ENCODE measurements at regions not wholly inside any gene's neighbourhood (a gene's known extent, or its start where the extent isn't known, plus 50 kb on each side); places are given as distances from the start of the nearest gene placed in this dataset.

DNA sequence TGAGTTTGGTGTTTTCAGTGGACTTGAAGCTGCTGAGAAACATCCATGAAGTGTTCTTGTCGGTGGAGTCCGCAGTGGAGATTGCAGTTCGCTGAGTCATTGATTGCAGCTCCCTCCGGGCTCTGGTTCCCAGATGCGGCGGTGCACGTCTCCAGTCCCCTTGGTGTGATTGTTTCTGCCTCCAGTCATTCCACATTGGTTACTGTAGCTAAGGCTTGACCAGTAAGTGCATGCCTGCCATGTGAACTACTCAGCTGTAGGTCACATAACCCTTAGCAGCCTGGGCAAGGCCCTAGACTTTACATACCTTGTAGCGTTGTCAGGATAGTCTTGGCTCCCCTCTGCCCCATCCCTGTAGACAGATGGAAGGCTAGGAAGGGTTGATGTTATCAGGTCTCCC, 53.8 kb upstream of the CLCN4 start:
- Histone ChIP-seq H3K4me3 (ENCODE audit: low read depth in 1 of 2, low read length in 2 of 2) (no peak overlapping the region), H3K9me3 (ENCODE audit: control insufficient read depth in 1 of 2, low read length in 2 of 2) (no peaks in the 10 kb centered on the region), H3K36me3 (ENCODE audit: control insufficient read depth in 1 of 2, insufficient read depth in 2 of 2, low read length in 2 of 2) (peaks cover 0 to 4% of the 10 kb centered on the region in 2 donors), H3K4me1 (ENCODE audit: control insufficient read depth in 1 of 2, insufficient read depth in 2 of 2, low read length in 2 of 2) (peaks cover 3 to 46% of the 10 kb centered on the region in 2 donors), H3K27ac (ENCODE audit: low read length) (no peak overlapping the region), H3K27me3 (ENCODE audit: low read depth, low read length) (no peaks in the 10 kb centered on the region)

DNA sequence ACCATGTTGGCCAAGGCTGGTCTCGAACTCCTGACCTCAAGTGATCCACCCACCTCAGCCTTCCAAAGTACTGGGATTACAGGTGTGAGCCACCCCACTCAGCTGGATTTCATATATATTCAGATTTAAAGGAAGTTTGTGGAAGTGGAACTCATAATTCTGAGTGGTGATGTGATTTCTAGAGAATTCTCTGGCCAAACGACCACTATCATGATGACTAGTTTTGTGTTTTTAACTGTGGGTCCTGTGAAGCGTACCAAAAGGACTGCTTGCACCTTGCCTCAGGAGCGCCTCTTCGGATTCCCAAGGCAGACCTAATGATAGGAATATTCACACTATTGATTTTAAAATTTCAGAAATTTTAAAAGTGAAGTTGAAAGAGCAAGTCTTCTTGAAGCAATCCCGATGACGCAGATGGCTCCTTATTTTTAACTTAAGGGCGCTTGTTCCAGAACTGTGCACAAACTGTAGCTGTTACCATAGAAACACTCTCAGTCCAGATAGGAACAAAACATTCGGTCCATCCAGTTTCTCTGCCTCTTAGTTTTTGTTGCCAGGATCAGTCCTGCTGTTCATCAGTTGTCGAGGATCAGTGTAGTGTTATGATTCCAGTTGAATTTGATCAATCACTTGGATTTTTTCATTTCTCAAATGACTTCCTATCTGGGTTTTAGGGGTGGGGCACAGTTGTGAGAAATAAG, 51.7 kb upstream of the CLCN4 start:
- peaks cover 0 to 4% of the 10 kb centered on the region in 2 donors for H3K36me3 ChIP-seq (ENCODE audit: control insufficient read depth in 1 of 2, insufficient read depth in 2 of 2, low read length in 2 of 2)
- H3K27me3 ChIP-seq (ENCODE audit: low read depth, low read length) = no peaks in the 10 kb centered on the region
- H3K9me3 ChIP-seq (ENCODE audit: control insufficient read depth in 1 of 2, low read length in 2 of 2) = no peaks in the 10 kb centered on the region
- H3K27ac ChIP-seq (ENCODE audit: low read length) = peak overlapping the region; percentile 85
- no peak overlapping the region for H3K4me3 ChIP-seq (ENCODE audit: low read depth in 1 of 2, low read length in 2 of 2)
- H3K4me1 ChIP-seq (ENCODE audit: control insufficient read depth in 1 of 2, insufficient read depth in 2 of 2, low read length in 2 of 2) = peaks cover 0 to 57% of the 10 kb centered on the region in 2 donors

DNA sequence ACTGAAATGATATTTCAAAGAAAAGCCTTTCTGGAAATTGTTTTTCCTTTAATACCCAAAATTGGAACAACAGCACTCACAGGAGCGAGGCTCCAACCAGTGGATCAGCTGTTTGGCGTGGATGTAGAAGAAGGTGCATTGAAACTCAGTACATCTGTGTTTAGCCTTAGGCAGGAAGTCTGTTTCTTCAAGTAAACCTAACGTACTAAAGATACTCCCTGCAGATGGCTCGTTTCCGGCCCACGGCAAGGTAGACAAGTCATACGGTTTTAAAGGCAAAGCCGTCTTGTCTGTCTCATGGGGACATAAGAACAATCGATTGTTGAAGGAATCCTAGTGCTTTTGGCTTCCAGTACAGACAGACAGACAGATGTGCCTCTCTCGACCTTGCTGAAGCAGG, 50.0 kb upstream of the CLCN4 start:
- H3K27me3 ChIP-seq (ENCODE audit: low read depth, low read length) = no peaks in the 10 kb centered on the region
- no peak overlapping the region for H3K4me3 ChIP-seq (ENCODE audit: low read depth in 1 of 2, low read length in 2 of 2)
- peaks cover 0 to 54% of the 10 kb centered on the region in 2 donors for H3K4me1 ChIP-seq (ENCODE audit: control insufficient read depth in 1 of 2, insufficient read depth in 2 of 2, low read length in 2 of 2)
- H3K27ac ChIP-seq (ENCODE audit: low read length) = peak overlapping the region; percentile 31
- H3K36me3 ChIP-seq (ENCODE audit: control insufficient read depth in 1 of 2, insufficient read depth in 2 of 2, low read length in 2 of 2) = peaks cover 0 to 4% of the 10 kb centered on the region in 2 donors
- H3K9me3 ChIP-seq (ENCODE audit: control insufficient read depth in 1 of 2, low read length in 2 of 2) = no peaks in the 10 kb centered on the region

All from muscle layer of duodenum (tissue), 2 donors.